ENCODE measurements at regions not wholly inside any gene's neighbourhood (a gene's known extent, or its start where the extent isn't known, plus 50 kb on each side); places are given as distances from the start of the nearest gene placed in this dataset.

DNA sequence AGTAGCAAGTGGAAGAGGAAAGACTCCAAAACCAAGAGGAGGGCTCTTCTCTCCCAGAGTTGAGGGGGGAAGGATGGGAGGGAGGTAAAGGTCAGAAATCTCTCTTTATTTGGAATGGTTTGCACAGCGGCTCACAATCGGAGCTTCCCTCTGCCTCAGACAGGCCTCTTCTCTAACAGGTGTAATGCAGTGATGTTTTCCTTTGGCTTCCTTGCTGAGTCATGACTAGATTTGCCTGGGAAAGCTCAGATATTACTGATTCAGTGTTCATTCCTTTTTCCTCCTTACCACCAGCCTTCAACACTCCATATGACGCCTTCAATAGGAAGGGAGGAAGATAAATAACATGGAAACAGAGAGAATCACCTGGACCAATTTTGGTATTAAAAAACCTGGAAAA is 136.6 kb downstream of the RNF152 start:
- DNase-seq, result no peak

DNA sequence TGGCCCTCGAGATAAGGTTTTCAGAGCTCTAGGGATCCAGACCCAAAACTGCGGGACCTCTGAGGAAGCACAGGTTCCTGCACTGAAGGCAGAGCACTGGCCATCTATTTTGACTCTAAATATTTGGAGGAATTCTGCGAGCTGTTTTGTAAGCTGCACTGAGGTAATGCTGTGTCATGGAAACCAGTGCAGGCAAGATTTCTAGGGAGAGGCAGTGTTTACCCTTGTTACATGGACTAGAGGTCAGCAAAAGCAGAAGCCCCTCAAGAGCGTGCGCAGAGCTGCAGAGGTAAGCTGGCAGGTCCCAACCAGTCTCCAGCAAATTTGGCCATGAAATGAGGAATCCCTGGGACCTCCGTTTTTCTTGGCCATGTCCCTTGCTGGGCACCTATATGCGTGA is 137.3 kb downstream of the RNF152 start:
- DNase-seq, result no peak

DNA sequence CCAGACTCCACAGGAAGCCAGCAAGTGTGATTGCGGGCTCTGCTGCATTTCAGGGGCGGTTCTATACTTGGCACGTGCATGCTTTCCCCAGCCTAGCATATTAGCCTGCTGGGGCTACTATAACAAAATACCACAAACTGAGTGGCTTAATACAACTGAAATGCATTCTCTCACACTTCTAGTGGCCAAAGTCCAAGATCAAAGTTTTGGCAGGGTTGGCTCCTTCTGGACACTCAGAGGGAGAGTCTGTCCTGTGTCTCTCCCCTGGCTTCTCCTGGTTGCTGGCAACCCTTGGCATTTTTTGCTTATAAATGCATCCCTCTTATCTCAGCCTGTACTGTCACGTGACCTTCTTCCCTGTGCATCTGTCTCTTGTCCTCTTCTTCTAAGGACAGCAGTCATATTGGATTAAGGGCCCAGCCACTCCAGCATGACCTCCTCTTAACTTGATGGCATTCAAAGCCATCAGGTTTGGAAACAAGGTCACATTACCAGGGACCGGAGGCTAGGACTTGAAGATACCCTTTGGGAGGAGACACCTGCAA is 138.7 kb downstream of the RNF152 start:
- no peak for DNase-seq

DNA sequence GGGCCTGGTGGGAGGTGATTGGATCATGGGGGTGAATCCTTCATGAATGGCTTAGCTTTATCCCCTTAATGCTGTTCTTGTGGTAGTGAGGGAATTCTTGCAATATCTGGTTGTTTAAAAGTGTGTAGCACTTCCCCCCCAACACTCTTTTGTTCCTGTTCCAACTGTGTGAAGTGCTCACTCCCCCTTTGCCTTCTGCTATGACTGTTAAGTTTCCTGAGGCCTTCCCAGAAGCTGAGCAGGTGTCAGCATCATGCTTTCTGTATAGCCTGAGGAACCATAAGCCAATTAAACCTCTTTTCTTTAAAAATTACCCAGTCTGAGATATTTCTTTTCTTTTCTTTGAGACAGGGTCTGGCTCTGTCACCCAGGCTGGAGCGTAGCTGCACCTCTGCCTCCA is 139.4 kb downstream of the RNF152 start:
- no peak for DNase-seq

- no peak for DNase-seq
Observed at GRCh38 chr18:61752973-61753372, 139.8 kb downstream of the RNF152 start.

DNA sequence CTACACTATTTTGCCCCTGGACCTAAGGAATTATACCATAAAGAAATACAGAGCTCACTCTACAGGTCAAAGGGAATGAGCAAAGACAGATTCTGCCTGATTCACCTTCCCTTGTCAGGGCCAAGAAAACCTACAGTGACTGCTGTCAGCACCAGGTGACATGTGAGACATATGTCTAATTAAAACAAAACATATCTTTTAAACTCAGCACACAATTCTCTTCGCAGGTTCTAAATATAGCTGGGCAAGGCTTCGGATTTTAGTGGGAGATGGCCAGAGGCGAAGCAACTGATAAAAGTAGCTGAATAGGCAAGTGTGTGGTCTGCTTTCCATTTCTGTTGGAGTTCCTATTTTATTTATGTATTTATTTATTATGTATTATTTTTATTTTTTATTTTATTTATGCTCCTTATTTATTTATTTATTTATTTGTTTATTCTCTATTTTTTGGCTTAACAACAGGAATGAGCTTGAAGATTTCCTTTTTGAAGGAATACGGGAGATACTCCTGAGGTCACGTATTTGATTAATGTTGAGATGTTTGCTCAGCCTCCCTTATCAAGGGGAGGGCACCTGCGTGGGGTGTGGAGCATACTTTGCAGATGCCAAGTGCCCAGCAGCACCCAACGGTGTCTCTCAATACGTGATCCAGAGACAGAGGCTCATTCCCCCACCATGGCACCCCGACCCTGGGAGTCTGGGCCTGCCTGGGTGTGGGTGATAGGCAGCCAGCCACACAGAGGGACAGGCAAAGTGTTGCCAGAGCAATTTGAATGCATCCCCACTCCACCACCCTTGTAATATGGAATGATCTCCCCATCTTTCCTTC is 141.8 kb downstream of the RNF152 start:
- DNase-seq, result no peak

DNA sequence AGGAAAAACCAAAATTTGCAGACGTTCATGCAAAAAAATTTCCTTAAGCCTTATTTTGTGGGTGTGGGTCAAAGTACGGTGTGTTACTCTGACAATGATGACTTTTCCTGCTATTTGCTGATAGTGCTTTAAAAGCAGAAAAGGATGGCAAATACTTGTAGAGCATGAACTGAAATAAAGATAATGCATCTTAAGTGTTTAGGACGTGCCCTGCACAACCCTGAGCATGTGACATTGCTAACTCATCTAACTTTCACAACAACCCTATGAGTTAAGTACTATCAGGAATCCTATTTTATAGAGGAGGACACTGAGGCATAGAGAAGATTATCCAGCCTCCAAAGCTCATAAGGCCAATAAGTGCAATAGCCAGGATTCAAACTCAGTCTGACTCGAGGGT is 143.3 kb downstream of the RNF152 start:
- no peak for DNase-seq

- no peak for DNase-seq
Observed at GRCh38 chr18:61749031-61749430, 143.8 kb downstream of the RNF152 start.

GRCh38 chr18:61748004-61748403 is 144.8 kb downstream of the RNF152 start:
- no peak for DNase-seq

- DNase-seq, result no peak
Observed at GRCh38 chr18:61743775-61744531, 148.9 kb downstream of the RNF152 start.

GRCh38 chr18:61742565-61743429 is 150.0 kb downstream of the RNF152 start:
- no peak for DNase-seq

DNA sequence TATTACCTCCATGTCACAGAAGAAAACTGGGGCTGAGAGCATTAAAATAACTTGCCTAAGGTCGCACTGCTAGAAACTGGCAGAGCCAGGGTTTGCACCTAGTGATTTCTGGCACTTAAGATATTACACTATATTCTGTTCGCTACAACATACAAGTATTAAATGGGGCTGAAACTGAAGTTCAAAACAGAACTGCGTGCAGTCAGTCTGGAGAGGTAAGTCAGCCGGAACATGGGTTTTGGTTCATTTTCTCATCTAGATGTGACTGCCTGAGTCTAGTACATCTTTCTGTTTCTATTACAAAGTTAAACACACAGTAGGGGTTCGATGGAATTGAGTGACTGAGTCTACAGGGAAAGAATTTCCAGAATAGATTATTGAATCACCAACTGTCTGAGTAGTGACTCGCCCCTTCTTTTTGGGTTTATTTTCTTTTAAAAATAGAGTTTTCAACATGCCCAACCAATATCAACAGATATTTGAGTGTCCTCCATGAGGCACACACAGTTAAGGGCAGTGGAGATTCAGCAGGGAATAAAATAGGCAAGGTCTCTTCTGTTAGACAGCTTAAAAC is 150.8 kb downstream of the RNF152 start:
- no peak for DNase-seq

DNA sequence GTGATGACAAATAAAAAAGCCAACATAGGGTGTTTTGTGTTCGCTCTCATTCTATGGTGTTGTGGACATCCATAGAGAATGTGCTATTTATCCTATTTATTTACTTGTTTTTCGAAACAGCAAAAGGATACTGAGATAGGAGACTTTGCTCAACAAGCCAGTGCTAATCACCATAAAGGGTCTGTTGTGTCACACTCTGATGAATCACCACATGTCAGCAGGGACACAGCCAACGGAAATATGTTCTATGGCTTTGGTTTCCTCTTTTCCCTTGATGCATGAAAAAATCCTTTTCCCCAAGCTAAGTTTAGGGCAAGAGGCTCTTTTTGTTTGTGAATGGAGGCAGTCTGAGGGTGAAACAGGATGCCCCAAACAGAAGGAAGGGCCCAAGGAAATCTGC is 154.3 kb downstream of the RNF152 start:
- DNase-seq, result no peak

GRCh38 chr18:61738042-61738441 is 154.8 kb downstream of the RNF152 start:
- DNase-seq, result no peak

DNA sequence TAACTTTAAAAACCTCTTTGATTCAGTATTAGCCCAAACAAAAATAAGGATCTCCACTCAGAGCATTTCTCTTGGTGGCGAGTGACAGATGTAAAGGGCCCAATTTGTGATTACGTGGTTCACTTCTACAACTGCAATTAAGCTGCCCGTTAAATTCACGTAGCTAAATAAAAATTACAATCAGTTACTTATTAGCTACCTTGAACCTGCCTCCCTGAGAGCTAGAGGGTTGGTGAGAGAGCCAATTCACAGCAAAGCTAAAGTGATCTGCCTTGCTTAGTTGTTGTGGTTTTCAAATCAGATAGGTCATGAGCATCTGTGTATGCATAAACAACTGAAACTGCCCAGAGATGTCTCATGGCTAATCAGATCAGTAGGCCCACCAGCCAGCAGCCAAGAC is 156.7 kb downstream of the RNF152 start:
- DNase-seq, result no peak

DNA sequence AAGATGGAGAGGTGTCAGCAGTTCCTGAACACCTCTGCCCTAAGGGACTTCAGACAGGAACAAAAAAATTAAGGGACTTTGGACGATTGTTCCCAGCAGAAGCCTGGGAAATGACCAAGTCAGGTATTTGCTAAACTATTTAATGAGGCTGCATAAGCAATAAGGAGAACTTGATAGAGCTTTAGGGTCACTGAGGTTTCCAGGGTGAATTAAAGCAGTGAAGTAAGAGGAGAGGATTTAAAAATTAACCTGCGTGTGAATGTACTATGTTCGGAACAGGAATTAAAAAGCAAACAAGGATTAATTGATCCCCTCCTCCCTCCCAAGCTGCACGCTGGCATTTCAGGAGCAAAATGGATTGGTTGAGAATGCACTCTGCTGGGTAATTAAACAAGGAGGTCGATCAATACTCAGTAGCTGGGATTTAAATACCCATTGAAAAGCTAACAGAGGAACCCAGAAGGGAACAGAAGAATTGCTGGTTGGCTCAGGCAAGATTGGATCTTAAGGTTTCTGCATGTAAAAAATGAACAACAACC is 157.2 kb downstream of the RNF152 start:
- DNase-seq, result no peak

- DNase-seq, result no peak
Observed at GRCh38 chr18:61734396-61734795, 158.4 kb downstream of the RNF152 start.

DNA sequence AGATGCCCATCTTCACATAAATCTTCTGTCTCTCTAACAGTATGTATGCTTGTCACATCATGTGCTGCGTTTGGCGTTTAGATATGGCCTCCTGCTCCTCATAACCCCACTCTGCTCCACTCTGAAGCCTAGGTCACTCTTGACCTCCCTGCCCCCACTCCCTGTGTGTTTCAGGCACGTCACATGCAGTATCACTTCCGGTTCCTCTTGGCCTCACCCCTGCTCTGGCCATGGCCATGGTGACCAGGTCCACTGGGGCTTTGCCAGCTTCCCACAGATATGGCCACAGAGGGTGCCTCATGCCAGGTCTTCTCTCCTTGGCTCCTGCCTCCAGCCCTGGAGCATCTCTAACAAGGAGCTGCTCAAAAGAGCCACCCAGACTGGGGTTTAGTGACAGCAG is 160.0 kb downstream of the RNF152 start:
- DNase-seq, result no peak

- no peak for DNase-seq
Observed at GRCh38 chr18:61731693-61732376, 161.0 kb downstream of the RNF152 start.

DNA sequence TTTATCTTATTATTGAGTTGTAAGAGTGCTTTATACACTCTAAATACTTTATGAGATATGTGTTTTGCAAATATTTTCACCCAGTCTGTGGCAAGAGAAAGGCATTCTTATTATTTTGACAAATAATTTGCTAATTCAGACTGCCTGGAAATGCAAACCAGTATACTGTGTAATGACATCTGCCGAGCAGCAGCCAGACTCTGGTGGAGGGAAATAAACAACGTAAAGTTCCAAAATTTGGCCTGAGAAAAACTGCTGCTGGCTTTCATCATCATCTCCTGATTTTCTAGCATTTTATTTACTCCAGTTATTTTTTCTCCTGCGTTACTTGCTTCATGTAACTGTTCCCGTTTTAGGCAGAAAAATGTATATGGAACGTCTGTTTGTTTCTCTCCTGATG is 161.6 kb downstream of the RNF152 start:
- no peak for DNase-seq

DNA sequence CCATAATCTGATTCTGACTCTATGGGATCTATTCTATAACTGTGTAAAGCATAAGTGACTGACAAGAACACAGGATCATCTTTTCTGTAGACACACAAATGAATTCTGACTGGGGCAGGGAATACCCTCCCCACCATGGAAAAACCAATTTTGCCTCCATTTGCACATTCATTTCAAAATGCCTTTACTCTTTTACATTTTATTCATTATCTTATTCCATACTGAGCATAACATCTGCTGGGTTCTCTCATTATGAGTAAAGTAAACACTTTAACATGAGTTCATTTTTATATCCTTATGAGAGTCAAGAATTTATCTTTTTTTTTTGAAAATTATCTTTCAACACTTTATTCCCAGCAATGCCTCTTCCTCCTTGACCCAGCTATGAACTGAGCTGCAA is 163.5 kb downstream of the RNF152 start:
- DNase-seq, result no peak

All from activated CD4-positive, alpha-beta T cell treated with anti-CD3 and anti-CD28 coated beads for 48 hours (primary cell).